ENCODE measurements at regions not wholly inside any gene's neighbourhood (a gene's known extent, or its start where the extent isn't known, plus 50 kb on each side); places are given as distances from the start of the nearest gene placed in this dataset.

DNA sequence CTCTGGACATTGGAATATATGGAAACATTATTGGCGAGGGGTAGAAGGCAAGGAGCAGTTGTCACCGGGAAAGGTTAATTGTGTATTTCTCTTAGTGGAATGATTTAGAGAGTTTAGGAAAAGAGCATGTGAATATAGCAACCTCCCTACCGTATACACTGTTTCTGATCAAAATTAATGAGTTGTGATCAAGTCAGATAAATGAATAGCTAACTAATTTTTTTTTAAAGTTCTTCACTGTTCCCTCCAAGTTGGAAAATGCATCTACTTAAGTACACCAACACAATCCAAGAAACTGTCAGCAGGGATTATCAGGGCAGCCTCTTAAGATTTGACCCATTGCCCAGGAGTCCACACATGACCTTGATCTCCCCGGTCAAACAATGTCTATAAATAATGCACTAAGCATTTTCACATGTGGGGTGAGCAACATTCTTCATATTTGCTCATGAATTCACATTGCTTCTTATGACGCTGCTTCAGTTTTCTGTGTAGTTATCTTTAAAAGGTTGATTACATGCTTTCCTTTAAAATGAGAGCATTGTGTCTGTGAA, 680.8 kb upstream of the NRSN1 start:
- H3K9me3 Mint-ChIP-seq = no peaks in the 10 kb centered on the region
- TF ChIP-seq CTCF (IDR thresholded peaks at IDR 0.05) = no peak
- no peak overlapping the region for H3K4me3 Mint-ChIP-seq
- ATAC-seq (ENCODE audit: low read depth) (no peak), DNase-seq (no peak)
- H3K36me3 Mint-ChIP-seq (ENCODE audit: low read depth) = no peaks in the 10 kb centered on the region
- no peaks in the 10 kb centered on the region for H3K27me3 Mint-ChIP-seq
- intact Hi-C loops (cut with micrococcal nuclease) = no loop called here
- no peaks in the 10 kb centered on the region for H3K4me1 Mint-ChIP-seq
- no peak overlapping the region for H3K27ac Mint-ChIP-seq
- CTCF ChIA-PET = no interaction called here
- POLR2A ChIA-PET = no interaction called here

- H3K4me1 Mint-ChIP-seq = no peaks in the 10 kb centered on the region
- ChIA-PET POLR2A (no interaction called here), CTCF (no interaction called here)
- H3K4me3 Mint-ChIP-seq = no peak overlapping the region
- no peaks in the 10 kb centered on the region for H3K27me3 Mint-ChIP-seq
- no peak overlapping the region for H3K27ac Mint-ChIP-seq
- TF ChIP-seq CTCF (IDR thresholded peaks at IDR 0.05) = no peak
- no peak for ATAC-seq (ENCODE audit: low read depth)
- no peaks in the 10 kb centered on the region for H3K36me3 Mint-ChIP-seq (ENCODE audit: low read depth)
- H3K9me3 Mint-ChIP-seq = no peaks in the 10 kb centered on the region
- no peak for DNase-seq
- intact Hi-C loops (cut with micrococcal nuclease) = no loop called here
Measured at GRCh38 chr6:23446469-23446967, 679.5 kb upstream of the NRSN1 start.

- H3K27me3 Mint-ChIP-seq = no peaks in the 10 kb centered on the region
- CTCF ChIA-PET = no interaction called here
- H3K9me3 Mint-ChIP-seq = peaks cover 2% of the 10 kb centered on the region
- no peaks in the 10 kb centered on the region for H3K36me3 Mint-ChIP-seq (ENCODE audit: low read depth)
- intact Hi-C loops (cut with micrococcal nuclease) = no loop called here
- TF ChIP-seq CTCF (IDR thresholded peaks at IDR 0.05) = no peak
- DNase-seq (no peak), ATAC-seq (ENCODE audit: low read depth) (no peak)
- no peaks in the 10 kb centered on the region for H3K4me1 Mint-ChIP-seq
- no peak overlapping the region for H3K4me3 Mint-ChIP-seq
- POLR2A ChIA-PET = no interaction called here
- H3K27ac Mint-ChIP-seq = no peak overlapping the region
Measured at GRCh38 chr6:23447731-23448130, 678.3 kb upstream of the NRSN1 start.

- no peak for TF ChIP-seq CTCF (IDR thresholded peaks at IDR 0.05)
- no peaks in the 10 kb centered on the region for H3K36me3 Mint-ChIP-seq (ENCODE audit: low read depth)
- no peaks in the 10 kb centered on the region for H3K27me3 Mint-ChIP-seq
- ATAC-seq (ENCODE audit: low read depth) = no peak
- POLR2A ChIA-PET = no interaction called here
- H3K4me3 Mint-ChIP-seq = no peak overlapping the region
- no peak overlapping the region for H3K27ac Mint-ChIP-seq
- CTCF ChIA-PET = no interaction called here
- H3K9me3 Mint-ChIP-seq = peaks cover 2% of the 10 kb centered on the region
- intact Hi-C loops (cut with micrococcal nuclease) = no loop called here
- DNase-seq = no peak
- H3K4me1 Mint-ChIP-seq = no peaks in the 10 kb centered on the region
Measured at GRCh38 chr6:23448281-23448680, 677.7 kb upstream of the NRSN1 start.

DNA sequence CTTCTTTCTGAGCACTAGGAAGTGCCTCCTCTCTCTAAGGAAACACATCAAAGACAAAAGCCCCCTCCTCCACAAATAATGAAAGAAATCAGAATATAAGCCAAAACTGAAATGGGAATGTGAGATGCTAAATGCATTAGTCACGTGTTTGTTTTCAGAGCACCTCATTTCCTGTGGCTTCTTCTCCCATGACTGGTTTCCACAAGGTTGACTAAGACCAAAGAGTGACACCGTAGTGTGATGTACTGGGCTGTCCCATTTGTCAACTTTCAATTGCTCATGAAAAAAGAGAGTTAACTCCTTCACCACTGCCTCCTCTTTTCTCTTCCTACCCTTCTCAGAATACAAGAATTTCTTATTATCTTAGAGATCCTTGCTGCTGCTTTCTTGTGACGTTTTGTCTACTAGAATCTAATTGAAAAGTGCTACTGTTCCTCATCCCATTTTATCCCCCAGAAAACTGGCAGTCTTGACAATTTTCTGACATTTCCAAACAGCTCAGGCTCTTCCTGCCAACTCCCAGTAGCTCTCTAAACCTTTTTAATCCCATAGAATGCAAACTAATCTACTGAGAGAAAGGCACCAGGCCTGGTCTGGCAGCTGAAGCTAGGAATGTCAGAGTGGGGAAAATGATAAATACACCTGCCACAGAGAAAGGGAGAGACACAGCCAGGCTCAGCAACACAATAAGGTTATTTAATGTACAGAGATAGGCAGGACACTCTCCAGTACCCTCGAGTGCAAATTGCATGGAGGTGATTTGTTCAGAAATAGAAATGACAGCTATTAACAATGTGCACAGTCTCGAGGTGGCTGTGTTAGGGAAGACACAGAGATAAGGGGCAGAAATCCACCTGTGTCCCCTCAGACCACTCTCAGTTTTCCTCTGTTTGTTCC, 671.7 kb upstream of the NRSN1 start:
- intact Hi-C loops (cut with micrococcal nuclease) = no loop called here
- CTCF ChIA-PET = no interaction called here
- Mint-ChIP-seq H3K4me1 (no peaks in the 10 kb centered on the region), H3K27ac (no peak overlapping the region), H3K36me3 (ENCODE audit: low read depth) (no peaks in the 10 kb centered on the region), H3K27me3 (no peaks in the 10 kb centered on the region), H3K4me3 (no peak overlapping the region), H3K9me3 (peaks cover 4% of the 10 kb centered on the region)
- no peak for TF ChIP-seq CTCF (IDR thresholded peaks at IDR 0.05)
- ATAC-seq (ENCODE audit: low read depth) = no peak
- POLR2A ChIA-PET = no interaction called here
- no peak for DNase-seq
